Trophoblast cell (in vitro differentiated cells and primary cell): ENCODE measurements at regions not wholly inside any gene's neighbourhood (a gene's known extent, or its start where the extent isn't known, plus 50 kb on each side); places are given as distances from the start of the nearest gene placed in this dataset.

Experiments used
- DNase-seq, 2 donors: peaks; one replicate each; pipeline ENCODE4 v3.0.0-alpha.2; 2016
- H2AFZ ChIP-seq: 2 replicates; pipeline ENCODE4 v1.6.1; 2013; ENCODE audit warnings: low read length, moderate library complexity, mild to moderate bottlenecking; ENCODE audit not compliant: insufficient read depth, poor library complexity
- H2AK5ac ChIP-seq: 2 replicates; pipeline ENCODE4 v1.6.1; 2013; ENCODE audit warnings: mild to moderate bottlenecking, low read length
- H2BK120ac ChIP-seq: 2 replicates; pipeline ENCODE4 v1.6.1; 2013; ENCODE audit warnings: low read length, mild to moderate bottlenecking, moderate library complexity; ENCODE audit not compliant: insufficient read depth, poor library complexity
- H2BK12ac ChIP-seq: 2 replicates; pipeline ENCODE4 v1.6.1; 2013; ENCODE audit warnings: mild to moderate bottlenecking, low read length, moderate library complexity
- H2BK5ac ChIP-seq: 2 replicates; pipeline ENCODE4 v1.6.1; 2013; ENCODE audit warnings: low read length, low read depth, moderate library complexity, mild to moderate bottlenecking; ENCODE audit not compliant: poor library complexity
- H3K14ac ChIP-seq: 2 replicates; pipeline ENCODE4 v1.6.1; 2013; ENCODE audit warnings: mild to moderate bottlenecking, low read length
- H3K18ac ChIP-seq: 2 replicates; pipeline ENCODE4 v1.6.1; 2013; ENCODE audit warnings: mild to moderate bottlenecking, low read length
- H3K23ac ChIP-seq: 2 replicates; pipeline ENCODE4 v1.6.1; 2013; ENCODE audit warnings: low read length
- H3K27ac ChIP-seq: 2 replicates; pipeline ENCODE4 v1.5.1; 2013; ENCODE audit warnings: low read depth, mild to moderate bottlenecking, inconsistent platforms, low read length, moderate library complexity
- H3K27me3 ChIP-seq: 2 replicates; pipeline ENCODE4 v1.6.1; 2013; ENCODE audit warnings: inconsistent platforms, mild to moderate bottlenecking, low read length, moderate library complexity; ENCODE audit not compliant: insufficient read depth
- H3K36me3 ChIP-seq, 2 experiments: 1 replicate in 1 of 2; 2 replicates in 1 of 2; pipeline ENCODE4 v1.6.1; 2013; ENCODE audit warnings: low read length in 2 of 2, mild to moderate bottlenecking in 2 of 2, moderate library complexity in 1 of 2; ENCODE audit not compliant: insufficient read depth in 2 of 2, control insufficient read depth in 1 of 2
- H3K4ac ChIP-seq: 2 replicates; pipeline ENCODE4 v1.6.1; 2013; ENCODE audit warnings: low read depth, mild to moderate bottlenecking, low read length, moderate library complexity
- H3K4me1 ChIP-seq, 2 experiments: 1 replicate in 1 of 2; 2 replicates in 1 of 2; pipeline ENCODE4 v1.6.1; 2013; ENCODE audit warnings: low read length in 2 of 2, mild to moderate bottlenecking in 2 of 2, moderate library complexity in 1 of 2; ENCODE audit not compliant: insufficient read depth in 2 of 2, control insufficient read depth in 1 of 2
- H3K4me2 ChIP-seq: 2 replicates; pipeline ENCODE4 v1.6.1; 2013; ENCODE audit warnings: inconsistent platforms, mild to moderate bottlenecking, low read length, moderate library complexity
- H3K4me3 ChIP-seq: 2 replicates; pipeline ENCODE4 v1.5.1; 2013; ENCODE audit warnings: mild to moderate bottlenecking, low read depth, low read length, inconsistent platforms
- H3K79me1 ChIP-seq: one replicate; pipeline ENCODE4 v1.6.1; 2013; ENCODE audit warnings: low read length
- H3K79me2 ChIP-seq: 2 replicates; pipeline ENCODE4 v1.6.1; 2013; ENCODE audit warnings: low read length, mild to moderate bottlenecking; ENCODE audit not compliant: control insufficient read depth, insufficient read depth, poor library complexity
- H3K9ac ChIP-seq: 2 replicates; pipeline ENCODE4 v1.6.1; 2013; ENCODE audit warnings: mild to moderate bottlenecking, low read length
- H3K9me3 ChIP-seq: 2 replicates; pipeline ENCODE4 v1.6.1; 2013; ENCODE audit warnings: low read depth, mild to moderate bottlenecking, control low read depth, inconsistent platforms, low read length; ENCODE audit not compliant: insufficient read depth
- H4K12ac ChIP-seq: 2 replicates; pipeline ENCODE4 v1.6.1; 2013; ENCODE audit warnings: low read depth, mild to moderate bottlenecking, low read length, moderate library complexity
- H4K8ac ChIP-seq: 2 replicates; pipeline ENCODE4 v1.6.1; 2013; ENCODE audit warnings: low read depth, mild to moderate bottlenecking, low read length, moderate library complexity
- H4K91ac ChIP-seq: one replicate; pipeline ENCODE4 v1.6.1; 2013; ENCODE audit warnings: low read depth, mild to moderate bottlenecking, low read length, moderate library complexity
- WGBS: extraction: QIAGEN DNeasy Blood & Tissue Kit; methylation state at CpG from one replicate; pipeline ENCODE4 v1.1.7; 2013; ENCODE audit warnings: missing lambda C conversion rate; ENCODE audit not compliant: insufficient read length, insufficient coverage; ENCODE audit errors: extremely low coverage; 5-methylcytosine and 5-hydroxymethylcytosine counted together

- no peaks in the 10 kb centered on the region for H3K27me3 ChIP-seq
- no peak overlapping the region for H2AK5ac ChIP-seq
- H3K9ac ChIP-seq, result no peak overlapping the region
- DNase-seq, result no peak
- H3K79me1 ChIP-seq, result peaks cover 15% of the 10 kb centered on the region
- no peak overlapping the region for H3K4me3 ChIP-seq
- H3K79me2 ChIP-seq, result no peaks in the 10 kb centered on the region
- no peak overlapping the region for H4K91ac ChIP-seq
- no peak overlapping the region for H3K14ac ChIP-seq
- H4K12ac ChIP-seq, result no peak overlapping the region
- H3K36me3 ChIP-seq, result no peaks in the 10 kb centered on the region
- no peak overlapping the region for H2BK12ac ChIP-seq
- no peak overlapping the region for H2BK5ac ChIP-seq
- H2BK120ac ChIP-seq, result no peak overlapping the region
- H2AFZ ChIP-seq, result no peak overlapping the region
- H3K23ac ChIP-seq, result no peak overlapping the region
- H3K18ac ChIP-seq, result no peak overlapping the region
- no peak overlapping the region for H4K8ac ChIP-seq
- no peak overlapping the region for H3K4ac ChIP-seq
- H3K4me2 ChIP-seq, result no peak overlapping the region
- H3K9me3 ChIP-seq, result no peaks in the 10 kb centered on the region
- no CpG with 5 or more reads among the region's 2 CpGs for WGBS
- peaks cover 5 to 7% of the 10 kb centered on the region in 2 experiments for H3K4me1 ChIP-seq
- peak overlapping the region; percentile 57 for H3K27ac ChIP-seq
Measured at GRCh38 chr12:65618588-65618987, 205.7 kb upstream of the HMGA2 start.

DNA sequence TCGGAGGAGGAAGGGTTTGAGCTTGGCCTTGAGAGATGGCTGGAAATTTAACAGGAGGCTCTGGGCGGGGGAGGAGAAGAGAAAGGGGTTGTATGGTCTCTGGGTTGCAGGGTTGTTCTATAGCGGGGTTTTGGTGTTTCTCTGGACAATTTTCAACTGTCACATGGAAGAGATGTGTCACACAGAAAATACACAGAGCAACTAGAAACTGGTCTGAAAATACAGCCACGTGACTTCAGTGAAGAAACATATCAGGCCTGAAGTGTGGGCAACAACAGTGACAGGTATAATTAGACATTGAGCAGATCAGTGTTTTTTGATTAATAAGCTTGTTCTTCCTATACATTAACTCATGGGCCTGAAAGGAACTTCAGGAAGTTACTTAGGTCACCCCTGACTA is 205.3 kb upstream of the HMGA2 start:
- Histone ChIP-seq H3K4me2 (no peak overlapping the region), H3K27me3 (no peaks in the 10 kb centered on the region), H3K36me3 (no peaks in the 10 kb centered on the region), H3K27ac (peak overlapping the region; percentile 57), H3K79me2 (no peaks in the 10 kb centered on the region), H3K79me1 (peaks cover 13% of the 10 kb centered on the region), H3K4me3 (no peak overlapping the region), H3K14ac (no peak overlapping the region), H2BK120ac (no peak overlapping the region), H3K18ac (no peak overlapping the region), H2BK12ac (no peak overlapping the region), H3K4ac (no peak overlapping the region), H4K8ac (no peak overlapping the region), H3K4me1 (peaks cover 5 to 7% of the 10 kb centered on the region in 2 experiments), H2AFZ (no peak overlapping the region), H3K9me3 (no peaks in the 10 kb centered on the region), H4K12ac (no peak overlapping the region), H2BK5ac (no peak overlapping the region), H3K9ac (no peak overlapping the region), H2AK5ac (no peak overlapping the region), H3K23ac (no peak overlapping the region), H4K91ac (no peak overlapping the region)
- DNase-seq, result no peak
- whole genome bisulfite sequencing, result no CpG with 5 or more reads among the region's 4 CpGs

GRCh38 chr12:65620046-65620445 is 204.2 kb upstream of the HMGA2 start:
- Histone ChIP-seq H3K23ac (no peak overlapping the region), H3K4me2 (no peak overlapping the region), H4K91ac (no peak overlapping the region), H3K79me2 (no peaks in the 10 kb centered on the region), H2BK120ac (no peak overlapping the region), H3K4ac (no peak overlapping the region), H3K79me1 (peaks cover 11% of the 10 kb centered on the region), H3K27ac (peak overlapping the region; percentile 45), H3K9me3 (no peaks in the 10 kb centered on the region), H3K18ac (no peak overlapping the region), H2BK5ac (peak overlapping the region; percentile 68), H4K8ac (no peak overlapping the region), H3K36me3 (no peaks in the 10 kb centered on the region), H2AFZ (no peak overlapping the region), H3K27me3 (no peaks in the 10 kb centered on the region), H3K4me1 (peaks cover 5 to 7% of the 10 kb centered on the region in 2 experiments), H3K4me3 (no peak overlapping the region), H4K12ac (no peak overlapping the region), H3K14ac (no peak overlapping the region), H3K9ac (no peak overlapping the region), H2BK12ac (no peak overlapping the region), H2AK5ac (no peak overlapping the region)
- no peak for DNase-seq
- WGBS, result no CpG with 5 or more reads among the region's 1 CpG

- H3K4ac ChIP-seq, result no peak overlapping the region
- no peak overlapping the region for H3K4me2 ChIP-seq
- H3K27ac ChIP-seq, result no peak overlapping the region
- no CpG with 5 or more reads among the region's 6 CpGs for WGBS
- H4K12ac ChIP-seq, result no peak overlapping the region
- H2AFZ ChIP-seq, result no peak overlapping the region
- H3K27me3 ChIP-seq, result no peaks in the 10 kb centered on the region
- DNase-seq, result no peak
- no peak overlapping the region for H3K4me3 ChIP-seq
- H4K8ac ChIP-seq, result no peak overlapping the region
- H3K36me3 ChIP-seq, result no peaks in the 10 kb centered on the region
- H3K9me3 ChIP-seq, result no peaks in the 10 kb centered on the region
- H3K79me2 ChIP-seq, result no peaks in the 10 kb centered on the region
- H3K14ac ChIP-seq, result no peak overlapping the region
- H3K18ac ChIP-seq, result no peak overlapping the region
- H2BK5ac ChIP-seq, result no peak overlapping the region
- H3K79me1 ChIP-seq, result peaks cover 6% of the 10 kb centered on the region
- no peak overlapping the region for H3K23ac ChIP-seq
- H2BK12ac ChIP-seq, result peak overlapping the region; percentile 73
- peak overlapping the region; percentile 20 for H2BK120ac ChIP-seq
- H4K91ac ChIP-seq, result no peak overlapping the region
- peaks cover under 1 to 4% of the 10 kb centered on the region in 2 experiments for H3K4me1 ChIP-seq
- peak overlapping the region; percentile 52 for H2AK5ac ChIP-seq
- no peak overlapping the region for H3K9ac ChIP-seq
Measured at GRCh38 chr12:65622056-65622455, 202.2 kb upstream of the HMGA2 start.
